GM13976 (cell line): ENCODE measurements at regions not wholly inside any gene's neighbourhood (a gene's known extent, or its start where the extent isn't known, plus 50 kb on each side); places are given as distances from the start of the nearest gene placed in this dataset.

Source experiments
- DNase-seq: peaks from one replicate; pipeline ENCODE4 v3.0.0; 2012; ENCODE audit warnings: low spot score
- CTCF ChIP-seq: IDR thresholded peaks from 2 replicates; pipeline ENCODE4 v1.5.1; 2012; ENCODE audit warnings: borderline replicate concordance, mild to moderate bottlenecking; ENCODE audit not compliant: insufficient read depth; ENCODE audit errors: extremely low read depth, missing control alignments, control extremely low read depth
- in situ Hi-C: fragments of 300-500 bp; cut with MboI; formaldehyde crosslinking; loops from one replicate; pipeline ENCODE4 v1.12.0; 2022; ENCODE audit warnings: low sequenced_read_pairs, mixed read lengths, inconsistent platforms; ENCODE audit not compliant: unreplicated experiment

GRCh38 chr5:89885670-89886069 lies 523.9 kb downstream of the CETN3 start:
- in situ Hi-C loops: no loop called here

GRCh38 chr5:89883967-89884366 lies 525.6 kb downstream of the CETN3 start:
- in situ Hi-C loops: no loop called here
- no peak for TF ChIP-seq CTCF
- no peak for DNase-seq

More at GRCh38 chr5:89885670-89886069, 523.9 kb downstream of the CETN3 start:
- no peak for TF ChIP-seq CTCF
- DNase-seq: no peak

- in situ Hi-C loops: no loop called here
- DNase-seq: no peak
- no peak for TF ChIP-seq CTCF
These were observed 531.1 kb downstream of the CETN3 start for GRCh38 chr5:89878140-89879132.

GRCh38 chr5:89871906-89872305 lies 537.6 kb downstream of the CETN3 start:
- in situ Hi-C loops: no loop called here
- DNase-seq: no peak
- TF ChIP-seq CTCF: no peak

GRCh38 chr5:89869346-89869745 lies 540.2 kb downstream of the CETN3 start:
- DNase-seq: no peak
- TF ChIP-seq CTCF: no peak
- in situ Hi-C loops: no loop called here

- in situ Hi-C loops: no loop called here
- TF ChIP-seq CTCF: no peak
These were observed 543.1 kb downstream of the CETN3 start for GRCh38 chr5:89866410-89866809.

More at GRCh38 chr5:89866410-89866809, 543.1 kb downstream of the CETN3 start:
- no peak for DNase-seq
